Testis (tissue), 2 donors: ENCODE measurements at regions not wholly inside any gene's neighbourhood (a gene's known extent, or its start where the extent isn't known, plus 50 kb on each side); places are given as distances from the start of the nearest gene placed in this dataset.
"Not testable (repeated sequence)": the region's sequence is repeated elsewhere in the genome, so short reads cannot be mapped to it uniquely, and the experiment has no call there.

Source experiments
- POLR2A ChIP-seq: fragments of 450-650 bp; IDR thresholded peaks from one replicate; pipeline ENCODE4 v1.6.1; 2017; ENCODE audit warnings: antibody characterized with exemption, mild to moderate bottlenecking, moderate library complexity
- TF ChIP-seq, protein P1 (sequence below), 3 experiments: fragments of 450-650 bp in 2 of 3; fragments of 200-600 bp in 1 of 3; sonication (generic) in 1 of 3; IDR thresholded peaks; one replicate each; pipeline ENCODE4 v1.5.1; 2016 to 2019; ENCODE audit warnings: antibody characterized with exemption in 3 of 3, mild to moderate bottlenecking in 2 of 3, moderate library complexity in 1 of 3

- not testable (repeated sequence) for TF ChIP-seq POLR2A
- TF ChIP-seq, protein P1, sequence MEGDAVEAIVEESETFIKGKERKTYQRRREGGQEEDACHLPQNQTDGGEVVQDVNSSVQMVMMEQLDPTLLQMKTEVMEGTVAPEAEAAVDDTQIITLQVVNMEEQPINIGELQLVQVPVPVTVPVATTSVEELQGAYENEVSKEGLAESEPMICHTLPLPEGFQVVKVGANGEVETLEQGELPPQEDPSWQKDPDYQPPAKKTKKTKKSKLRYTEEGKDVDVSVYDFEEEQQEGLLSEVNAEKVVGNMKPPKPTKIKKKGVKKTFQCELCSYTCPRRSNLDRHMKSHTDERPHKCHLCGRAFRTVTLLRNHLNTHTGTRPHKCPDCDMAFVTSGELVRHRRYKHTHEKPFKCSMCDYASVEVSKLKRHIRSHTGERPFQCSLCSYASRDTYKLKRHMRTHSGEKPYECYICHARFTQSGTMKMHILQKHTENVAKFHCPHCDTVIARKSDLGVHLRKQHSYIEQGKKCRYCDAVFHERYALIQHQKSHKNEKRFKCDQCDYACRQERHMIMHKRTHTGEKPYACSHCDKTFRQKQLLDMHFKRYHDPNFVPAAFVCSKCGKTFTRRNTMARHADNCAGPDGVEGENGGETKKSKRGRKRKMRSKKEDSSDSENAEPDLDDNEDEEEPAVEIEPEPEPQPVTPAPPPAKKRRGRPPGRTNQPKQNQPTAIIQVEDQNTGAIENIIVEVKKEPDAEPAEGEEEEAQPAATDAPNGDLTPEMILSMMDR (IDR thresholded peaks at IDR 0.05) = not testable (repeated sequence)
Observed at GRCh38 chr13:28605147-28605546, 53.8 kb upstream of the POMP start.
